ENCODE measurements at regions not wholly inside any gene's neighbourhood (a gene's known extent, or its start where the extent isn't known, plus 50 kb on each side); places are given as distances from the start of the nearest gene placed in this dataset.

DNA sequence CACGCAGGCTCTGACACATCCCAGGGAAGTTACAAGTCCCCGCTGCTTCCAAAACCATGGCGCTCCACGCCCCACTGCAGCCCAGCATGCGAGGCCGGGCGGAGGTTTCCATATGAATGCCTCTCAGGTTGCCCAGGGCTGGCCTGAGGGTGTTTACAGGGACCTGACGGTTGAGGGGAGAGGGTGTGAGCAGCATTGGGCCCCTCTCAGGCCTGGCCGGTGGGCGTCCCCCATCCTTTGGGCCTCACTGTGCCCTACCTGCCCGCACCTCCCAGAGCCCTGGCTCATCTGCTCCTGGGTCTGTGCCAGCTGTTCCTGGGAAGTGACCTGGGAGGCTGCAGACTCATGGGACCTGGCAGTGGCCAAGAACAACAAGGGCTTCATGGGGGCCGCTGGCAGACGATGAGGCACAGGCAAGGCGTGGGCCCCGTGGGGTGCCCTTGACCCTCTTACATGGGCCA, 173.5 kb downstream of the C16orf95 start:
- TF ChIP-seq, protein P1, sequence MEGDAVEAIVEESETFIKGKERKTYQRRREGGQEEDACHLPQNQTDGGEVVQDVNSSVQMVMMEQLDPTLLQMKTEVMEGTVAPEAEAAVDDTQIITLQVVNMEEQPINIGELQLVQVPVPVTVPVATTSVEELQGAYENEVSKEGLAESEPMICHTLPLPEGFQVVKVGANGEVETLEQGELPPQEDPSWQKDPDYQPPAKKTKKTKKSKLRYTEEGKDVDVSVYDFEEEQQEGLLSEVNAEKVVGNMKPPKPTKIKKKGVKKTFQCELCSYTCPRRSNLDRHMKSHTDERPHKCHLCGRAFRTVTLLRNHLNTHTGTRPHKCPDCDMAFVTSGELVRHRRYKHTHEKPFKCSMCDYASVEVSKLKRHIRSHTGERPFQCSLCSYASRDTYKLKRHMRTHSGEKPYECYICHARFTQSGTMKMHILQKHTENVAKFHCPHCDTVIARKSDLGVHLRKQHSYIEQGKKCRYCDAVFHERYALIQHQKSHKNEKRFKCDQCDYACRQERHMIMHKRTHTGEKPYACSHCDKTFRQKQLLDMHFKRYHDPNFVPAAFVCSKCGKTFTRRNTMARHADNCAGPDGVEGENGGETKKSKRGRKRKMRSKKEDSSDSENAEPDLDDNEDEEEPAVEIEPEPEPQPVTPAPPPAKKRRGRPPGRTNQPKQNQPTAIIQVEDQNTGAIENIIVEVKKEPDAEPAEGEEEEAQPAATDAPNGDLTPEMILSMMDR (IDR thresholded peaks at IDR 0.05), result no peak
- TF ChIP-seq POLR2A (IDR thresholded peaks at IDR 0.05), result no peak
- Histone ChIP-seq H3K9me3 (no peaks in the 10 kb centered on the region), H3K27me3 (no peaks in the 10 kb centered on the region), H3K4me3 (no peak overlapping the region), H3K4me1 (peaks cover 6% of the 10 kb centered on the region), H3K27ac (no peak overlapping the region), H3K36me3 (ENCODE audit: low read depth, missing control alignments) (no peaks in the 10 kb centered on the region)
- WGBS, 2 donors, result 73% methylated on average over 15 of the region's 15 CpGs; no CpG with 5 or more reads in 1 of the 2 donors
- intact Hi-C loops (cut with DNase I; ENCODE audit: low total_unique reads), result no loop called here
- no peak for DNase-seq

- H3K27ac ChIP-seq, result no peak overlapping the region
These were observed 173.0 kb downstream of the C16orf95 start for GRCh38 chr16:87144232-87144631.

DNA sequence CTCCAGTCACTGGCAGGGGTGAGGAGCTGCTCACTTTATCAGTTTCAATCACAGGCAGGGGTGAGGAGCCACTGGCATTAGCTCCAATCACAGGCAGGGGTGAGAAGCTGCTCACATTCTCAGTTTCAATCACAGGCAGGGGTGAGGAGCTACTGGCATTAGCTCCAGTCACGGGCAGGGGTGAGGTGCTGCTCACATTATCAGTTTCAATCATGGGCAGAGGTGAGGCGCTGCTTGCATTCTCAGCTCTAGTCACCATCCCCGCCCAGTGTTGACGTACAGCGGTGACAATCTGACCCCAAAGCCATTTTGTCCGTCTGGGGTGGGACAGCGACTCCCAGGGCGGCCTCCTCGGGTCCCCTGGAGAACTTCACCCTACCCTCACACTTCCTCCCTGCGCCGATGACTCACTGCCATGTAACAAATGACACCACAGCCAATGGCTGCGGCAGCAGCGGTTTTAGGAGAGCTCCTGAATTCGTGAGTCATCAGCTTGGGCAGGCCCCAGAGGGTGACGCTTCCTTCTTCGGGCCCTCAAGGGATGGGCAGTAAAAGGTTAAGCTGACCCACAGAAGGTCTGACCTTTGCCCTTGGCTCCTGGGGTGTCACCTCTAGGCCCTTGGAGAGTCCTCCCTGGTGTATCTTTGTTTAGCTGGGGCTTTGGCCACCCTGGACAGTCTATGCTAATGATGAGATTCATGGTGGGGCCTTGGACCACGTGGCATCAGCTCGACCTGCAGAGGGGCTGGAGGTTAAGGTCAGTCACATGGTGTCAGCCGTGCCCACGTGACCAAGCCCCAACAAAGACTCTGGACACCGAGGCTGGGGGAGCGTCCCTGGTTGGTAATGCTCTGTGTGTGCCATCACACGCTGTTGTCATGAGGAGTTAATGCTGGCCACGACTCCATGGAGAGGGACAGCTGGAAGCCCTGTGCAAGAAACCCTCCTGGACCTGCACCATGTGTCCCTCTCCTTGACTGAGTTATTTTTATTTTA, 171.7 kb downstream of the C16orf95 start:
- WGBS, 2 donors, result 89 to 93% methylated on average over 24 of the region's 24 CpGs

More at GRCh38 chr16:87144232-87144631, 173.0 kb downstream of the C16orf95 start:
- Histone ChIP-seq H3K9me3 (no peaks in the 10 kb centered on the region), H3K27me3 (no peaks in the 10 kb centered on the region), H3K36me3 (ENCODE audit: low read depth, missing control alignments) (no peaks in the 10 kb centered on the region), H3K4me3 (no peak overlapping the region), H3K4me1 (peaks cover 6% of the 10 kb centered on the region)
- intact Hi-C loops (cut with DNase I; ENCODE audit: low total_unique reads), result no loop called here
- DNase-seq, result no peak
- TF ChIP-seq POLR2A (IDR thresholded peaks at IDR 0.05), result no peak
- WGBS, 2 donors, result 86 to 91% methylated on average over 11 of the region's 11 CpGs

DNA sequence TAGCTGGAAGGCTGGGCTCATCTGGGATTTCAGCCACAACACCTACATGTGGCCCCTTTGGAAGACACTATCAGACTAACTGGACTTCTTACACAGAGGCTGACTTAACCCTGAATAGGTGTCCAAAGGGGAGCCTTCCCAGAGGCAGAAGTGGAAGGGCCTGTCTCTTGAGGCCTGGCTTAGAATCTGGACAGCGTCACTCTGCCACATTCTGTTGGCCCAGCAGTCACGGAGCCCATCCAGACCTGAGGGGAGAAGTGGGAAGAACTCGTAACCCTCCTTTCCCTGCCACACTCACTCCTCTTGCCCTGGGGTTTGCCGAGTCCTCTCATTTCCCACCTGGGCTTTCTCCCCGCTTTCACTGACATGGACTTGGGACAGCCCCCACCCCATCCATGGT, 170.5 kb downstream of the C16orf95 start:
- Histone ChIP-seq H3K4me3 (no peak overlapping the region), H3K27me3 (no peaks in the 10 kb centered on the region), H3K36me3 (ENCODE audit: low read depth, missing control alignments) (no peaks in the 10 kb centered on the region), H3K27ac (no peak overlapping the region), H3K4me1 (peaks cover 6% of the 10 kb centered on the region), H3K9me3 (no peaks in the 10 kb centered on the region)
- intact Hi-C loops (cut with DNase I; ENCODE audit: low total_unique reads), result no loop called here
- 81 to 100% methylated on average over 5 of the region's 5 CpGs for WGBS, 2 donors
- DNase-seq, result no peak
- no peak for TF ChIP-seq POLR2A (IDR thresholded peaks at IDR 0.05)
- TF ChIP-seq, protein P1 (IDR thresholded peaks at IDR 0.05), result no peak

More for the DNA sequence above, 171.7 kb downstream of the C16orf95 start:
- no peaks in the 10 kb centered on the region for H3K27me3 ChIP-seq
- no peak overlapping the region for H3K27ac ChIP-seq
- no peaks in the 10 kb centered on the region for H3K36me3 ChIP-seq (ENCODE audit: low read depth, missing control alignments)
- H3K4me3 ChIP-seq, result no peak overlapping the region
- no peak for DNase-seq
- TF ChIP-seq, protein P1 (IDR thresholded peaks at IDR 0.05), result no peak
- no peak for TF ChIP-seq POLR2A (IDR thresholded peaks at IDR 0.05)
- intact Hi-C loops (cut with DNase I; ENCODE audit: low total_unique reads), result no loop called here
- no peaks in the 10 kb centered on the region for H3K9me3 ChIP-seq
- peaks cover 6% of the 10 kb centered on the region for H3K4me1 ChIP-seq

- H3K4me1 ChIP-seq, result peaks cover 5% of the 10 kb centered on the region
- intact Hi-C loops (cut with DNase I; ENCODE audit: low total_unique reads), result no loop called here
- no peak overlapping the region for H3K27ac ChIP-seq
- WGBS, 2 donors, result 77 to 80% methylated on average over 1 of the region's 1 CpG
- TF ChIP-seq, protein P1 (IDR thresholded peaks at IDR 0.05), result no peak
- TF ChIP-seq POLR2A (IDR thresholded peaks at IDR 0.05), result no peak
- DNase-seq, result no peak
- no peaks in the 10 kb centered on the region for H3K27me3 ChIP-seq
- no peaks in the 10 kb centered on the region for H3K9me3 ChIP-seq
- no peaks in the 10 kb centered on the region for H3K36me3 ChIP-seq (ENCODE audit: low read depth, missing control alignments)
- no peak overlapping the region for H3K4me3 ChIP-seq
These were observed 168.1 kb downstream of the C16orf95 start for GRCh38 chr16:87149051-87149450.
